ENCODE measurements at regions not wholly inside any gene's neighbourhood (a gene's known extent, or its start where the extent isn't known, plus 50 kb on each side); places are given as distances from the start of the nearest gene placed in this dataset.

GRCh38 chr2:104040771-104041170, 813.1 kb upstream of the POU3F3 start:
- DNase-seq (ENCODE audit: low read depth): no peak

GRCh38 chr2:104041351-104041750, 812.6 kb upstream of the POU3F3 start:
- no peak for DNase-seq (ENCODE audit: low read depth)

- DNase-seq (ENCODE audit: low read depth): peak; percentile 0
These were observed 810.1 kb upstream of the POU3F3 start for GRCh38 chr2:104043864-104044263.

- no peak for DNase-seq (ENCODE audit: low read depth)
These were observed 808.8 kb upstream of the POU3F3 start for GRCh38 chr2:104045071-104045470.

GRCh38 chr2:104046466-104046865, 807.4 kb upstream of the POU3F3 start:
- no peak for DNase-seq (ENCODE audit: low read depth)

- no peak for DNase-seq (ENCODE audit: low read depth)
These were observed 806.4 kb upstream of the POU3F3 start for GRCh38 chr2:104047516-104047915.

- no peak for DNase-seq (ENCODE audit: low read depth)
These were observed 804.5 kb upstream of the POU3F3 start for GRCh38 chr2:104049438-104049837.

GRCh38 chr2:104049981-104050380, 803.9 kb upstream of the POU3F3 start:
- DNase-seq (ENCODE audit: low read depth): no peak

GRCh38 chr2:104050656-104051242, 803.2 kb upstream of the POU3F3 start:
- DNase-seq (ENCODE audit: low read depth): no peak

GRCh38 chr2:104051766-104052165, 802.1 kb upstream of the POU3F3 start:
- no peak for DNase-seq (ENCODE audit: low read depth)

GRCh38 chr2:104052356-104052755, 801.6 kb upstream of the POU3F3 start:
- DNase-seq (ENCODE audit: low read depth): no peak

GRCh38 chr2:104056451-104056850, 797.5 kb upstream of the POU3F3 start:
- no peak for DNase-seq (ENCODE audit: low read depth)

GRCh38 chr2:104068665-104069064, 785.2 kb upstream of the POU3F3 start:
- DNase-seq (ENCODE audit: low read depth): no peak

- no peak for DNase-seq (ENCODE audit: low read depth)
These were observed 776.3 kb upstream of the POU3F3 start for GRCh38 chr2:104077573-104077972.

GRCh38 chr2:104078431-104079157, 775.3 kb upstream of the POU3F3 start:
- no peak for DNase-seq (ENCODE audit: low read depth)

- DNase-seq (ENCODE audit: low read depth): no peak
These were observed 765.2 kb upstream of the POU3F3 start for GRCh38 chr2:104088745-104089144.

- DNase-seq (ENCODE audit: low read depth): no peak
These were observed 763.5 kb upstream of the POU3F3 start for GRCh38 chr2:104090407-104090806.

GRCh38 chr2:104091894-104092293, 762.0 kb upstream of the POU3F3 start:
- DNase-seq (ENCODE audit: low read depth): no peak

GRCh38 chr2:104092886-104093285, 761.0 kb upstream of the POU3F3 start:
- no peak for DNase-seq (ENCODE audit: low read depth)

GRCh38 chr2:104102615-104103014, 751.3 kb upstream of the POU3F3 start:
- no peak for DNase-seq (ENCODE audit: low read depth)

- DNase-seq (ENCODE audit: low read depth): no peak
These were observed 744.6 kb upstream of the POU3F3 start for GRCh38 chr2:104109356-104109755.

GRCh38 chr2:104118889-104119288, 735.0 kb upstream of the POU3F3 start:
- no peak for DNase-seq (ENCODE audit: low read depth)

- DNase-seq (ENCODE audit: low read depth): no peak
These were observed 733.7 kb upstream of the POU3F3 start for GRCh38 chr2:104120171-104120570.
